ENCODE measurements at regions not wholly inside any gene's neighbourhood (a gene's known extent, or its start where the extent isn't known, plus 50 kb on each side); places are given as distances from the start of the nearest gene placed in this dataset.

DNA sequence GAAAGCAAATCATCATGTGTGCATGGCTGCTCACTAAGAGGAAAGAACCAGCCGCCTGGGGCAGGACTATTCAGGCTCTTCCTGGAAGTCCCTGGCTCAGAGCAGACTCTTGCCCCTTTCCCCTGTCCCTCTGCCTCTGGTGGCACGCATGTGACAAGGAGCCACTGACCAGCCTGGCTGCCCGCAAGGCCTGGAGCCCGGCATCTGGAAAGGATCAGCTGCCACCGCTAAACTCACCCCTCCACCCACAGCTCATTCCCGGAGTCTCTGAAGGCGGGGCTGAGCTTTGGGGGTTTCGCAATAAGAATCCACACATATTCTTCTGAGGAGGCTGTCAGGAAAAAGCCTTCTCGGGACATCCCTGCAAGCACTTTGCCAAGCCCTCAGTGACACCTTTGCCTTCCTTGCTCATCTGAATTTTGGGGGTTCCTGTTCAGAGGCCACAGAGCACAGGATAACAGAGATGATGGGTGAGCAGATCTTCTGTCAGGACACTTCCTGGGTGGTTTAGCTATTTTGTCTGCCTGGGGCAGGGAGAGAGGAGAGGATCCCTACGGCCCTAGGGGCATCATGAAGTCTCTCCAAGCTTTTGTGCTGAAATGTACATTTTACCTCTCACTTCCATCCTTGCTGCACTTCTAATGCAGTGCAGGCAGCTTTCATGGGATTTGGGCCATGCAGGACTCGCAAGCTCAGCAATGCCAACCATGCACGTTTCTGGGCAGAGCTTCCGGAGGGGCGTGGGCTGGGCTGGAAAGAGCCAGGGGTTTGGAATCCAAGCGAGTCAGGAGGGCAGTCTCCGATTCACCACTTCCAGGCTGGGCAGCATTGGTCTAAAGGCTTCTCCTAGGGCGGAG is 124.8 kb upstream of the MAP1LC3B2 start (continued):
- TF ChIP-seq, protein P1, sequence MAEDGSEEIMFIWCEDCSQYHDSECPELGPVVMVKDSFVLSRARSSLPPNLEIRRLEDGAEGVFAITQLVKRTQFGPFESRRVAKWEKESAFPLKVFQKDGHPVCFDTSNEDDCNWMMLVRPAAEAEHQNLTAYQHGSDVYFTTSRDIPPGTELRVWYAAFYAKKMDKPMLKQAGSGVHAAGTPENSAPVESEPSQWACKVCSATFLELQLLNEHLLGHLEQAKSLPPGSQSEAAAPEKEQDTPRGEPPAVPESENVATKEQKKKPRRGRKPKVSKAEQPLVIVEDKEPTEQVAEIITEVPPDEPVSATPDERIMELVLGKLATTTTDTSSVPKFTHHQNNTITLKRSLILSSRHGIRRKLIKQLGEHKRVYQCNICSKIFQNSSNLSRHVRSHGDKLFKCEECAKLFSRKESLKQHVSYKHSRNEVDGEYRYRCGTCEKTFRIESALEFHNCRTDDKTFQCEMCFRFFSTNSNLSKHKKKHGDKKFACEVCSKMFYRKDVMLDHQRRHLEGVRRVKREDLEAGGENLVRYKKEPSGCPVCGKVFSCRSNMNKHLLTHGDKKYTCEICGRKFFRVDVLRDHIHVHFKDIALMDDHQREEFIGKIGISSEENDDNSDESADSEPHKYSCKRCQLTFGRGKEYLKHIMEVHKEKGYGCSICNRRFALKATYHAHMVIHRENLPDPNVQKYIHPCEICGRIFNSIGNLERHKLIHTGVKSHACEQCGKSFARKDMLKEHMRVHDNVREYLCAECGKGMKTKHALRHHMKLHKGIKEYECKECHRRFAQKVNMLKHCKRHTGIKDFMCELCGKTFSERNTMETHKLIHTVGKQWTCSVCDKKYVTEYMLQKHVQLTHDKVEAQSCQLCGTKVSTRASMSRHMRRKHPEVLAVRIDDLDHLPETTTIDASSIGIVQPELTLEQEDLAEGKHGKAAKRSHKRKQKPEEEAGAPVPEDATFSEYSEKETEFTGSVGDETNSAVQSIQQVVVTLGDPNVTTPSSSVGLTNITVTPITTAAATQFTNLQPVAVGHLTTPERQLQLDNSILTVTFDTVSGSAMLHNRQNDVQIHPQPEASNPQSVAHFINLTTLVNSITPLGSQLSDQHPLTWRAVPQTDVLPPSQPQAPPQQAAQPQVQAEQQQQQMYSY (CRISPR knock-in tag; IDR thresholded peaks at IDR 0.05), result peak; percentile 97

DNA sequence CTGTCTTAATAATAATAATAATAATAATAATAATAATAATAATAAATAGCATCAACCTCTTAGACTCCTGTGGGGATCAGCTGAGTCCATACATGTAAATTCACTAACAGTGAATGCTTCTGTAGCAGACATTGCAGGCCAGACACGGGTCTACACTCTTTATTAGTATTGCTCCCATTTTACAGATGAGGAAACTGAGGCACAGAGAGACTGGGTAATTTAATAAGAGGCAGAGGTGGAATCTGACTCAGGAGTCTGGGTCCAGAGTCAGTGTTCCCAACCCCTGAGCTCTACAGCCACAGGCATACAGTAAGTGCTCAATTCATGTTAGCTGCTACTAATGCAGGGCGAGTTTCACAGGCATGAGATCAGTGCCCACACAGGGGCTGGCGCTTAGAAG is 123.2 kb upstream of the MAP1LC3B2 start:
- Histone ChIP-seq H3K9me3 (ENCODE audit: low read length) (no peaks in the 10 kb centered on the region), H2AFZ (ENCODE audit: low read length) (no peak overlapping the region), H3K36me3 (replicated peaks in 1 of 2; ENCODE audit: control insufficient read depth in 1 of 2, insufficient read depth in 2 of 2, low read length in 2 of 2) (no peaks in the 10 kb centered on the region), H3K9ac (ENCODE audit: insufficient read depth, low read depth, low read length) (no peak overlapping the region), H4K20me1 (ENCODE audit: insufficient read depth, low read length) (no peaks in the 10 kb centered on the region), H3K27ac (ENCODE audit: extremely low read length, insufficient read depth, low read length) (no peak overlapping the region), H3K4me1 (ENCODE audit: insufficient read depth, low read length) (peaks cover 46% of the 10 kb centered on the region), H3K4me2 (ENCODE audit: low read depth, low read length) (peak overlapping the region; percentile 78), H3K79me2 (ENCODE audit: insufficient read depth, low read length) (no peaks in the 10 kb centered on the region), H3K4me3 (replicated peaks in 1 of 3; ENCODE audit: insufficient read depth in 1 of 3, low read depth in 2 of 3, low read length in 3 of 3) (peak overlapping the region in 1 of 3 experiments; percentile 41; a peak in 1 of 6 replicates), H3K27me3 (ENCODE audit: control insufficient read depth in 1 of 2, insufficient read depth in 2 of 2, low read length in 2 of 2) (peaks cover 0 to 1% of the 10 kb centered on the region in 2 experiments; a peak in 2 of 5 replicates)
- no peak for ATAC-seq
- FAIRE-seq, result no peak
- intact Hi-C loops (cut with micrococcal nuclease; ENCODE audit: unreplicated experiment) (loop anchor here (10.0 kb wide), 1 partner anchor 441 kb away; no protein-coding TSS in a partner anchor), in situ Hi-C loops (cut with HindIII; ENCODE audit: extremely low pct_ligation_motif_present, low pct_unique_long_range_greater_than_20kb) (no loop called here)
- WGBS (ENCODE audit: low lambda C conversion rate), result 76% methylated on average over 3 of the region's 3 CpGs
- POLR2A ChIA-PET, result no interaction called here
- CTCF ChIA-PET (ENCODE audit: low intra/inter-chr PET ratio, low total read pairs), result no interaction called here
- no peak for DNase-seq (ENCODE audit: low spot score)
- no peak for TF ChIP-seq AKAP8 (CRISPR knock-in tag; IDR thresholded peaks at IDR 0.05)
- peak; percentile 87 for TF ChIP-seq ZNF629 (CRISPR knock-in tag; conservative IDR thresholded peaks at IDR 0.05)
- BruUV-seq (replicated peaks), result no TSS peak
